ENCODE measurements at regions not wholly inside any gene's neighbourhood (a gene's known extent, or its start where the extent isn't known, plus 50 kb on each side); places are given as distances from the start of the nearest gene placed in this dataset.

DNA sequence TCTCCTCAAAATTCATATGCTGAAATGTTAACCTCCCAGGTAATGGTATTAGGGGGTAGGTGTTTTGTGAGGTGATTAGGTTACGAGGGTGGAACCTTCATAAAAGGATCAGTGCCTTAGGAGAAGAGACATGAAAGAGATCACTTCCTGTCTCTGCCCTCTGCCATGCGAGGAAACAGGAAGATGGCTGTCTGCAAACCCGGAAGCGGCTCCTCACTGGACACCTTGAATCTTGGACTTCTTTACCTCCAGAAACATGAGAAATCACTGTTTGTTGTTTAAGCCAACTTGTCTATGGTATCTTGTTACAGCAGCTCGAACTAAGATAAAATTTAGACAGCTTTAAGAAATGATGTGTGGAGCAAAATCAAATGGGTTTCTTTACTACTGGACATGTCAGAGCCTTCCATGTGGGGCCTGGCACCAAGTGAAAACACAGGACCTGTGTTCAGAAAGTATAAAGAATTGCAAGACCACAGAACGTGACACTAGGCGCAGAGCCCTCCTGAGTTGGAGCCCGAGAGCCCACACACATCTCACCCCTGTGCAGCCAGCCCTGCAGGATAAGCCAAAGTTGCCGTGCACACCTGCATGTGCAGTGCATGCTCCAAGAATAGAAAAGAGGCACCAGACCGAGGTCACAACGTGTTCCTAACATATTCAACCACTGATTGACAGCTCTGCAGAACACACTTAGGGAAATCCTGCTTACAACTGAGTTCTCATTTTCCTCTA is 112.5 kb upstream of the UQCRFS1 start:
- no peak for TF ChIP-seq FOXM1 (IDR thresholded peaks at IDR 0.05; ENCODE audit: low read depth)
- TF ChIP-seq, protein P1, sequence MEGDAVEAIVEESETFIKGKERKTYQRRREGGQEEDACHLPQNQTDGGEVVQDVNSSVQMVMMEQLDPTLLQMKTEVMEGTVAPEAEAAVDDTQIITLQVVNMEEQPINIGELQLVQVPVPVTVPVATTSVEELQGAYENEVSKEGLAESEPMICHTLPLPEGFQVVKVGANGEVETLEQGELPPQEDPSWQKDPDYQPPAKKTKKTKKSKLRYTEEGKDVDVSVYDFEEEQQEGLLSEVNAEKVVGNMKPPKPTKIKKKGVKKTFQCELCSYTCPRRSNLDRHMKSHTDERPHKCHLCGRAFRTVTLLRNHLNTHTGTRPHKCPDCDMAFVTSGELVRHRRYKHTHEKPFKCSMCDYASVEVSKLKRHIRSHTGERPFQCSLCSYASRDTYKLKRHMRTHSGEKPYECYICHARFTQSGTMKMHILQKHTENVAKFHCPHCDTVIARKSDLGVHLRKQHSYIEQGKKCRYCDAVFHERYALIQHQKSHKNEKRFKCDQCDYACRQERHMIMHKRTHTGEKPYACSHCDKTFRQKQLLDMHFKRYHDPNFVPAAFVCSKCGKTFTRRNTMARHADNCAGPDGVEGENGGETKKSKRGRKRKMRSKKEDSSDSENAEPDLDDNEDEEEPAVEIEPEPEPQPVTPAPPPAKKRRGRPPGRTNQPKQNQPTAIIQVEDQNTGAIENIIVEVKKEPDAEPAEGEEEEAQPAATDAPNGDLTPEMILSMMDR (IDR thresholded peaks at IDR 0.05): no peak

Measured in SK-N-SH (cell line).